DND-41 (cell line): ENCODE measurements at regions not wholly inside any gene's neighbourhood (a gene's known extent, or its start where the extent isn't known, plus 50 kb on each side); places are given as distances from the start of the nearest gene placed in this dataset.
"Not testable (repeated sequence)": the region's sequence is repeated elsewhere in the genome, so short reads cannot be mapped to it uniquely, and the experiment has no call there.

Experiments
- ATAC-seq: fragments of 200-7000 bp; cut with Tn5 transposase; 3 replicates; pipeline ENCODE4 v1.9.1; 2021; ENCODE audit warnings: low read depth; ENCODE audit not compliant: insufficient read depth
- DNase-seq: peaks from one replicate; pipeline ENCODE4 v3.0.0-alpha.2; 2020
- H2AFZ ChIP-seq: 2 replicates; pipeline ENCODE4 v1.6.0; 2012; ENCODE audit warnings: low read depth, low read length
- H3K27ac ChIP-seq: 2 replicates; pipeline ENCODE4 v1.5.1; 2012; ENCODE audit warnings: low read length, inconsistent platforms
- H3K27me3 ChIP-seq: fragments of 200-600 bp; sonication (generic); 2 replicates; pipeline ENCODE4 v1.6.0; 2012; ENCODE audit warnings: low read length, mild to moderate bottlenecking, inconsistent platforms; ENCODE audit not compliant: insufficient read depth, poor library complexity
- H3K36me3 ChIP-seq: 2 replicates; pipeline ENCODE4 v1.5.1; 2012; ENCODE audit warnings: low read length, inconsistent platforms; ENCODE audit not compliant: insufficient read depth
- H3K4me1 ChIP-seq: 2 replicates; pipeline ENCODE4 v1.5.1; 2012; ENCODE audit warnings: mild to moderate bottlenecking, low read length; ENCODE audit not compliant: insufficient read depth
- H3K4me2 ChIP-seq: 2 replicates; pipeline ENCODE4 v1.6.0; 2012; ENCODE audit warnings: mild to moderate bottlenecking, moderate library complexity, low read length, inconsistent platforms; ENCODE audit not compliant: insufficient read depth
- H3K4me3 ChIP-seq, 2 experiments: fragments of 200-600 bp in 1 of 2; shearing (Covaris generic) in 1 of 2; 2 replicates each; pipeline ENCODE4 v1.5.1; 2012 to 2016; ENCODE audit warnings: inconsistent platforms in 2 of 2, low read length in 2 of 2, mild to moderate bottlenecking in 2 of 2, low read depth in 1 of 2, moderate library complexity in 1 of 2
- H3K79me2 ChIP-seq: 2 replicates; pipeline ENCODE4 v1.6.0; 2012; ENCODE audit warnings: low read length, inconsistent platforms; ENCODE audit not compliant: insufficient read depth
- H3K9ac ChIP-seq: 2 replicates; pipeline ENCODE4 v1.6.0; 2012; ENCODE audit warnings: low read depth, mild to moderate bottlenecking, inconsistent platforms, low read length, moderate library complexity
- H3K9me3 ChIP-seq: 2 replicates; pipeline ENCODE4 v1.5.1; 2012; ENCODE audit warnings: low read length, moderate library complexity, mild to moderate bottlenecking, inconsistent platforms; ENCODE audit not compliant: insufficient read depth, severe bottlenecking
- H4K20me1 ChIP-seq: 2 replicates; pipeline ENCODE4 v1.6.0; 2012; ENCODE audit warnings: low read length; ENCODE audit not compliant: insufficient read depth
- EZH2 ChIP-seq: IDR thresholded peaks from 3 replicates; pipeline ENCODE4 v1.6.1; 2012; ENCODE audit warnings: borderline replicate concordance, low read depth, mild to moderate bottlenecking, moderate library complexity, low read length, inconsistent platforms; ENCODE audit not compliant: severe bottlenecking
- TF ChIP-seq, protein P1 (sequence below): IDR thresholded peaks from 2 replicates; pipeline ENCODE4 v1.5.1; 2012; ENCODE audit warnings: borderline replicate concordance, low read length, moderate library complexity, mild to moderate bottlenecking; ENCODE audit not compliant: poor library complexity, severe bottlenecking; ENCODE audit errors: extremely low read depth

DNA sequence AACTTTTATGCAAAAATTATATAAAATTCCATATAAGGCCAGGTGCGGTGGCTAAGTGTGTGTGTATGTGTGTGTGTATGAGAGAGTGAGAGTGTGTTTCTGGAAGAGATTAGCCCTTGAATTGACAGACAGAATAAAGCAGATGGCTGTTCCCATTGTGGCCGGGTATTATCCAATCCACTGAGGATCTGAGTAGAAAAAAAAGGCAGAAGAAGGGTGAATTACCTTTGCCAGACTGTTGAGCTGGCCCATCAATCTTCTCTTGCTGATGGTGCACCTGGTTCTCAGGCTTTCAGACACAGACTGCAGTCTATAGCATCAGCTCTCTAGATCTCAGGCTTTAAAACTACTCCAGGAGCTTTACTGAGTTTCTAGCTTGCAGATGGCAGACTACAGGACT is 92.2 kb upstream of the SLIT2 start:
- H3K4me3 ChIP-seq, result no peak overlapping the region
- no peak overlapping the region for H3K9ac ChIP-seq
- DNase-seq, result no peak
- no peaks in the 10 kb centered on the region for H3K4me1 ChIP-seq
- no peaks in the 10 kb centered on the region for H4K20me1 ChIP-seq
- H3K9me3 ChIP-seq, result peaks cover 2% of the 10 kb centered on the region
- no peaks in the 10 kb centered on the region for H3K79me2 ChIP-seq
- no peak overlapping the region for H3K4me2 ChIP-seq
- no peak overlapping the region for H3K27ac ChIP-seq
- no peak overlapping the region for H2AFZ ChIP-seq
- no peaks in the 10 kb centered on the region for H3K27me3 ChIP-seq
- TF ChIP-seq EZH2, result no peak
- TF ChIP-seq, protein P1, sequence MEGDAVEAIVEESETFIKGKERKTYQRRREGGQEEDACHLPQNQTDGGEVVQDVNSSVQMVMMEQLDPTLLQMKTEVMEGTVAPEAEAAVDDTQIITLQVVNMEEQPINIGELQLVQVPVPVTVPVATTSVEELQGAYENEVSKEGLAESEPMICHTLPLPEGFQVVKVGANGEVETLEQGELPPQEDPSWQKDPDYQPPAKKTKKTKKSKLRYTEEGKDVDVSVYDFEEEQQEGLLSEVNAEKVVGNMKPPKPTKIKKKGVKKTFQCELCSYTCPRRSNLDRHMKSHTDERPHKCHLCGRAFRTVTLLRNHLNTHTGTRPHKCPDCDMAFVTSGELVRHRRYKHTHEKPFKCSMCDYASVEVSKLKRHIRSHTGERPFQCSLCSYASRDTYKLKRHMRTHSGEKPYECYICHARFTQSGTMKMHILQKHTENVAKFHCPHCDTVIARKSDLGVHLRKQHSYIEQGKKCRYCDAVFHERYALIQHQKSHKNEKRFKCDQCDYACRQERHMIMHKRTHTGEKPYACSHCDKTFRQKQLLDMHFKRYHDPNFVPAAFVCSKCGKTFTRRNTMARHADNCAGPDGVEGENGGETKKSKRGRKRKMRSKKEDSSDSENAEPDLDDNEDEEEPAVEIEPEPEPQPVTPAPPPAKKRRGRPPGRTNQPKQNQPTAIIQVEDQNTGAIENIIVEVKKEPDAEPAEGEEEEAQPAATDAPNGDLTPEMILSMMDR, result no peak
- ATAC-seq, result no peak
- no peaks in the 10 kb centered on the region for H3K36me3 ChIP-seq

DNA sequence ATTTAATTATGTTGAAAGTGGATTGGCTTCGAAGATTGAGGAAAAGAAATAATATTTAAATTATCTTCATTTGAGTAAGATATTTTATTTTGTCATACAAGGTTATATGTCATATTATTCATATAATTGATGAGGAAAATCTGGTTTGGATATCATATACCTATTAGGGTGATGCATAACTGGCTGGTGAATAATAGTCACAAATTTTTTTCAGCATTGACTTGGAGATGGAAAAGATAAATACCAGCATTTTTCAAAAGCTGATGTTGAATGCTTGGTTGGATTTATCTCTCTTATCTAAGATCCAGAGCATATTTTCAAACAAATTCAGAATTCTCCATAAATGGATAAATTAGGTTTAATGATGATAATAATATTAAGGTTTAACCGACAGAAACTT is 93.5 kb upstream of the SLIT2 start:
- Histone ChIP-seq H3K9ac (no peak overlapping the region), H4K20me1 (no peaks in the 10 kb centered on the region), H3K4me3 (no peak overlapping the region), H2AFZ (no peak overlapping the region), H3K79me2 (no peaks in the 10 kb centered on the region), H3K4me2 (no peak overlapping the region), H3K27ac (no peak overlapping the region), H3K27me3 (no peaks in the 10 kb centered on the region), H3K9me3 (peaks cover 2% of the 10 kb centered on the region), H3K36me3 (no peaks in the 10 kb centered on the region), H3K4me1 (no peaks in the 10 kb centered on the region)
- no peak for TF ChIP-seq EZH2
- TF ChIP-seq, protein P1, result no peak
- DNase-seq (no peak), ATAC-seq (no peak)

DNA sequence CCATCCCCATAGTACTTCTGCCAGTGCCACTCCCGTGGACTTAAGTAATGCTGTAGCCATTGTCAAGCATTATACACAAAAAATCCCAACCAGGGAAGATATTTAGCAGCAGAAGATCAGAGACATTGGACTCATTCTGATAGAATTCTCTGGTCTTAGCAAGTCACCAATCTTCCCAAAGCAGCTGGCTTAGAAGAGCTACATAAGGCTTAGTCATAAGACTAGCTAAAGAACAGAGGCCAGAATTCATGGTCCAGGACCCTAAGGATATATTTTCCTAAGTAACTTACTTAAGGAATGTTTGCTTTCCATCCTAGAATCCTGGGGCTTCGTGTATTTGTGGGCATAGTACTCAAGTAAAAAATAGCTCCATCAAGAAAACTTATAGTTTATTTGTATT is 100.3 kb upstream of the SLIT2 start:
- DNase-seq, result no peak
- Histone ChIP-seq H3K9me3 (no peaks in the 10 kb centered on the region), H3K36me3 (no peaks in the 10 kb centered on the region), H2AFZ (no peak overlapping the region), H3K27ac (no peak overlapping the region), H3K4me3 (no peak overlapping the region), H3K79me2 (no peaks in the 10 kb centered on the region), H3K4me2 (no peak overlapping the region), H3K27me3 (no peaks in the 10 kb centered on the region), H3K9ac (no peak overlapping the region), H3K4me1 (no peaks in the 10 kb centered on the region), H4K20me1 (no peaks in the 10 kb centered on the region)
- ATAC-seq, result no peak
- TF ChIP-seq EZH2, result no peak
- TF ChIP-seq, protein P1, result no peak

GRCh38 chr4:20149143-20149542 is 102.6 kb upstream of the SLIT2 start:
- H3K27me3 ChIP-seq, H3K4me3 ChIP-seq, H4K20me1 ChIP-seq, H3K9ac ChIP-seq, H3K4me2 ChIP-seq, H3K27ac ChIP-seq, H3K79me2 ChIP-seq, H3K9me3 ChIP-seq, H3K4me1 ChIP-seq, ATAC-seq, H3K36me3 ChIP-seq, H2AFZ ChIP-seq, DNase-seq: not testable (repeated sequence)
